Keratinocyte (primary cell): ENCODE measurements at regions not wholly inside any gene's neighbourhood (a gene's known extent, or its start where the extent isn't known, plus 50 kb on each side); places are given as distances from the start of the nearest gene placed in this dataset.

Experiments
- DNase-seq: peaks from one replicate; pipeline ENCODE4 v3.0.0-alpha.2; 2011; ENCODE audit warnings: low read depth, missing footprints, low spot score
- FAIRE-seq: peaks from 2 replicates; lab custom pipeline; 2011; peaks lifted over from hg19 to GRCh38; lab: Jason Lieb, UNC
- H2AFZ ChIP-seq: 2 replicates; pipeline ENCODE4 v1.6.0; 2012; ENCODE audit warnings: low read length, control low read depth, inconsistent platforms; ENCODE audit not compliant: control insufficient read depth
- H3K27ac ChIP-seq: 2 replicates; pipeline ENCODE4 v1.5.1; 2011; ENCODE audit warnings: low read length; ENCODE audit not compliant: control insufficient read depth, insufficient read depth
- H3K27me3 ChIP-seq: 3 replicates; pipeline ENCODE4 v1.6.0; 2011; ENCODE audit warnings: low read length; ENCODE audit not compliant: control insufficient read depth, insufficient read depth; ENCODE audit errors: extremely low read depth
- H3K36me3 ChIP-seq, 2 experiments: 2 replicates in 1 of 2; 3 replicates in 1 of 2; pipeline ENCODE4 v1.5.1; 2011; ENCODE audit warnings: low read length in 2 of 2, mild to moderate bottlenecking in 1 of 2; ENCODE audit not compliant: control insufficient read depth in 2 of 2, insufficient read depth in 2 of 2; ENCODE audit errors: extremely low read depth in 1 of 2
- H3K4me1 ChIP-seq: 3 replicates; pipeline ENCODE4 v1.5.1; 2011; ENCODE audit warnings: low read length; ENCODE audit not compliant: control insufficient read depth, insufficient read depth; ENCODE audit errors: extremely low read depth
- H3K4me2 ChIP-seq: 3 replicates; pipeline ENCODE4 v1.6.0; 2011; ENCODE audit warnings: low read depth, low read length; ENCODE audit not compliant: control insufficient read depth, insufficient read depth; ENCODE audit errors: extremely low read depth
- H3K4me3 ChIP-seq, 3 experiments: fragments of 200-600 bp in 1 of 3; sonication (generic) in 1 of 3; 2 replicates in 2 of 3; 3 replicates in 1 of 3; pipeline ENCODE4 v1.5.1; 2011 to 2016; ENCODE audit warnings: low read length in 3 of 3, mild to moderate bottlenecking in 3 of 3, control low read depth in 2 of 3, inconsistent platforms in 1 of 3, low read depth in 1 of 3, mixed read lengths in 1 of 3, mixed run types in 1 of 3, moderate library complexity in 1 of 3; ENCODE audit not compliant: control insufficient read depth in 2 of 3, insufficient read depth in 2 of 3; ENCODE audit errors: extremely low read depth in 1 of 3
- H3K79me2 ChIP-seq: 2 replicates; pipeline ENCODE4 v1.6.0; 2012; ENCODE audit warnings: low read length; ENCODE audit not compliant: control insufficient read depth, insufficient read depth
- H3K9ac ChIP-seq: 3 replicates; pipeline ENCODE4 v1.6.0; 2011; ENCODE audit warnings: low read length; ENCODE audit not compliant: control insufficient read depth, insufficient read depth; ENCODE audit errors: extremely low read depth
- H3K9me1 ChIP-seq: 3 replicates; pipeline ENCODE4 v1.6.0; 2011; ENCODE audit warnings: low read length; ENCODE audit not compliant: control insufficient read depth, insufficient read depth; ENCODE audit errors: extremely low read depth
- H3K9me3 ChIP-seq: 2 replicates; pipeline ENCODE4 v1.5.1; 2012; ENCODE audit warnings: low read depth, low read length; ENCODE audit not compliant: control insufficient read depth
- H4K20me1 ChIP-seq: 3 replicates; pipeline ENCODE4 v1.6.0; 2011; ENCODE audit warnings: low read length; ENCODE audit not compliant: control insufficient read depth, insufficient read depth; ENCODE audit errors: extremely low read depth
- EZH2 ChIP-seq: IDR thresholded peaks from one replicate; pipeline ENCODE4 v1.6.1; 2012; ENCODE audit warnings: inconsistent platforms, mild to moderate bottlenecking, low read length, moderate library complexity
- dilution Hi-C: fragments of 300-500 bp; cut with MboI; formaldehyde crosslinking; loops from one replicate; pipeline ENCODE4 v1.7.0; 2020; ENCODE audit warnings: low sequenced_read_pairs; ENCODE audit not compliant: extremely low pct_ligation_motif_present
- TF ChIP-seq, protein P1 (sequence below), 3 experiments: IDR thresholded peaks in 1 of 3; conservative IDR thresholded peaks in 1 of 3; optimal IDR thresholded peaks in 1 of 3; 2 replicates in 2 of 3; 3 replicates in 1 of 3; pipeline versions ENCODE3 to v1.5.1; 2011; ENCODE audit warnings: low read length in 3 of 3, mild to moderate bottlenecking in 3 of 3, moderate library complexity in 2 of 3, control low read depth in 1 of 3, inconsistent platforms in 1 of 3; ENCODE audit not compliant: insufficient read depth in 2 of 3; ENCODE audit errors: extremely low read depth in 1 of 3

DNA sequence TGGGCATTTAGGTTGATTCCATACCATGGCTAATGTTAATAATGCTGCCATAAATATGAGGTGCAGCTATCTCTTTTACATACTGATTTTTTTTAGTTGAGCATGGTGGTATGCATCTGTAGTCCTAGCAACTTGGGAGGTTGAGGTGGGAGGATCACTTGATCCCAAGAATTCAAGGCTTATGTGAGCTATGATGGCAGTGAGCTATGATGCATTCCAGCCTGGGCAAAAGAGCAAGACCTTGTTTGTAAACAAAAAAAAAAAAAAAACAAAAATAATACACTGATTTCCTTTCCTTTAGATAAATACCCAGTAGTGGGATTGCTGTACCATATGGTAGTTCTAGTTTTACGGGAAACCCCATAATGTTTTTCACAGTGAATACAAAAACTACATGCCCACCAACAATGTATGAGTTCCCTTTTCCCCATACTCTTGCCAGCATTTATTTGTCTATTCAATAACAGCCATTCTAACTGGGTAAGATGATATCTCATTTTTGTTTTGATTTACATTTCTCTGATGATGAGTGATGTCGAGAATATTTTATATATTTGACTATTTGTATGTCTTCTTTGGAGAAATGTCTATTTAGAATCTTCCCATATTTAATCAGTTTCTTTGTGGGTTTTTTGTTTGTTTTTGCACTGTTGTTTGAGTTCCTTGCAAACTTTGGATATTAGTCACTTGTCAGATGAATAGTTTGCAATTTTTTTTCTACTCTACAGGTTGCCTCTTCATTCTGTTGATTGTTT is 281.0 kb upstream of the KYNU start:
- Histone ChIP-seq H3K79me2 (no peaks in the 10 kb centered on the region), H3K27ac (no peak overlapping the region), H3K27me3 (no peaks in the 10 kb centered on the region), H3K4me2 (no peak overlapping the region), H3K9me1 (no peaks in the 10 kb centered on the region), H2AFZ (no peak overlapping the region), H4K20me1 (no peaks in the 10 kb centered on the region), H3K4me1 (no peaks in the 10 kb centered on the region), H3K9me3 (no peaks in the 10 kb centered on the region), H3K36me3 (no peaks in the 10 kb centered on the region), H3K9ac (no peak overlapping the region), H3K4me3 (no peak overlapping the region)
- dilution Hi-C loops: no loop called here
- FAIRE-seq: no peak
- DNase-seq: no peak
- TF ChIP-seq, protein P1, sequence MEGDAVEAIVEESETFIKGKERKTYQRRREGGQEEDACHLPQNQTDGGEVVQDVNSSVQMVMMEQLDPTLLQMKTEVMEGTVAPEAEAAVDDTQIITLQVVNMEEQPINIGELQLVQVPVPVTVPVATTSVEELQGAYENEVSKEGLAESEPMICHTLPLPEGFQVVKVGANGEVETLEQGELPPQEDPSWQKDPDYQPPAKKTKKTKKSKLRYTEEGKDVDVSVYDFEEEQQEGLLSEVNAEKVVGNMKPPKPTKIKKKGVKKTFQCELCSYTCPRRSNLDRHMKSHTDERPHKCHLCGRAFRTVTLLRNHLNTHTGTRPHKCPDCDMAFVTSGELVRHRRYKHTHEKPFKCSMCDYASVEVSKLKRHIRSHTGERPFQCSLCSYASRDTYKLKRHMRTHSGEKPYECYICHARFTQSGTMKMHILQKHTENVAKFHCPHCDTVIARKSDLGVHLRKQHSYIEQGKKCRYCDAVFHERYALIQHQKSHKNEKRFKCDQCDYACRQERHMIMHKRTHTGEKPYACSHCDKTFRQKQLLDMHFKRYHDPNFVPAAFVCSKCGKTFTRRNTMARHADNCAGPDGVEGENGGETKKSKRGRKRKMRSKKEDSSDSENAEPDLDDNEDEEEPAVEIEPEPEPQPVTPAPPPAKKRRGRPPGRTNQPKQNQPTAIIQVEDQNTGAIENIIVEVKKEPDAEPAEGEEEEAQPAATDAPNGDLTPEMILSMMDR (optimal IDR thresholded peaks at IDR 0.05 in 1 of 3, IDR thresholded peaks at IDR 0.05 in 1 of 3, conservative IDR thresholded peaks at IDR 0.05 in 1 of 3; ENCODE audit: extremely low read depth in 1 of 3, insufficient read depth in 2 of 3, low read length in 3 of 3): no peak
- no peak for TF ChIP-seq EZH2

DNA sequence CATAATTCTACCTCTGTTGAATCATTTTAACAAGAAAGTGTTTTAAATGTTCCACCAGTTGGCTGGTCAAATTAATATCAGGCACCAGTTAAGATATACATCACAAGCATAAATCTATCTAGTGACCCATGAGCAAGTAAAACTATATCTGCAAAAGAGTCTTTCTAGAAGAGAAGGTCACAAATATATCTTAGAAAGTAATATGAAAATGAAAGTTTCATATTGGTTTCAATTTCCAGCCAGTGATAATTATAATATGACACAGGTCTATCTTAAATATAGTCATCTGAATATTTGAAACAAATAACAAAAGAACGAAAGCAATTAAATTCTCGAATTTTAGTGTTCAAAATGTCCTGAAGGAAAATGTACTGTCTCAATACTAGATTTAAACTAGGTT is 282.5 kb upstream of the KYNU start:
- H3K9me3 ChIP-seq: no peaks in the 10 kb centered on the region
- no peak overlapping the region for H3K4me2 ChIP-seq
- H2AFZ ChIP-seq: no peak overlapping the region
- no peaks in the 10 kb centered on the region for H3K36me3 ChIP-seq
- no peaks in the 10 kb centered on the region for H3K27me3 ChIP-seq
- no peak overlapping the region for H3K9ac ChIP-seq
- no peak overlapping the region for H3K4me3 ChIP-seq
- dilution Hi-C loops: no loop called here
- DNase-seq: no peak
- no peak for FAIRE-seq
- no peak overlapping the region for H3K27ac ChIP-seq
- TF ChIP-seq, protein P1 (optimal IDR thresholded peaks at IDR 0.05 in 1 of 3, IDR thresholded peaks at IDR 0.05 in 1 of 3, conservative IDR thresholded peaks at IDR 0.05 in 1 of 3; ENCODE audit: extremely low read depth in 1 of 3, insufficient read depth in 2 of 3, low read length in 3 of 3): no peak
- TF ChIP-seq EZH2: no peak
- H3K4me1 ChIP-seq: no peaks in the 10 kb centered on the region
- H3K79me2 ChIP-seq: no peaks in the 10 kb centered on the region
- H3K9me1 ChIP-seq: no peaks in the 10 kb centered on the region
- H4K20me1 ChIP-seq: no peaks in the 10 kb centered on the region
